GM12878 (cell line): ENCODE measurements at regions not wholly inside any gene's neighbourhood (a gene's known extent, or its start where the extent isn't known, plus 50 kb on each side); places are given as distances from the start of the nearest gene placed in this dataset.

Experiments
- CBFB ChIP-seq: IDR thresholded peaks from 2 replicates; pipeline ENCODE4 v1.6.1; 2016; ENCODE audit warnings: antibody characterized with exemption, low read depth
- EP300 ChIP-seq, 2 experiments: fragments of 150-350 bp in 1 of 2; IDR thresholded peaks; 2 replicates each; pipeline ENCODE4 v1.6.1; 2011 to 2012; ENCODE audit warnings: low read depth in 2 of 2, low read length in 2 of 2, borderline replicate concordance in 1 of 2, improper control_type of control experiment in 1 of 2, inconsistent platforms in 1 of 2; ENCODE audit not compliant: control insufficient read depth in 1 of 2
- EZH2 ChIP-seq: IDR thresholded peaks from 2 replicates; pipeline ENCODE4 v1.6.1; 2012; ENCODE audit warnings: low read depth, mild to moderate bottlenecking, control low read depth, inconsistent platforms, low read length, borderline replicate concordance; ENCODE audit not compliant: control insufficient read depth
- MEF2B ChIP-seq: fragments of 450-650 bp; IDR thresholded peaks from 2 replicates; pipeline ENCODE4 v1.6.1; 2018; ENCODE audit warnings: mild to moderate bottlenecking, moderate library complexity; ENCODE audit not compliant: partially characterized antibody, poor library complexity, severe bottlenecking
- MTA2 ChIP-seq: fragments of 450-650 bp; IDR thresholded peaks from 2 replicates; pipeline ENCODE4 v1.6.1; 2016; ENCODE audit warnings: low read depth, mild to moderate bottlenecking, moderate library complexity
- MXI1 ChIP-seq: fragments of 150-350 bp; IDR thresholded peaks from 2 replicates; pipeline ENCODE4 v1.6.1; 2011; ENCODE audit warnings: low read depth, mild to moderate bottlenecking, inconsistent platforms, low read length, improper control_type of control experiment
- POLR2AphosphoS2 ChIP-seq: IDR thresholded peaks from 2 replicates; pipeline ENCODE4 v1.6.1; 2011; ENCODE audit warnings: low read depth, mild to moderate bottlenecking, low read length, improper control_type of control experiment, moderate library complexity
- POLR2AphosphoS5 ChIP-seq: IDR thresholded peaks from 2 replicates; pipeline ENCODE4 v1.6.1; 2011; ENCODE audit warnings: mild to moderate bottlenecking, low read length, inconsistent platforms
- SMC3 ChIP-seq: IDR thresholded peaks from 2 replicates; pipeline ENCODE4 v1.6.1; 2011; ENCODE audit warnings: low read length, improper control_type of control experiment, borderline replicate concordance
- TAF1 ChIP-seq: IDR thresholded peaks from 2 replicates; pipeline ENCODE4 v1.6.1; 2011; ENCODE audit warnings: mild to moderate bottlenecking, low read depth, low read length, borderline replicate concordance
- TCF12 ChIP-seq: IDR thresholded peaks from 2 replicates; pipeline ENCODE4 v1.6.1; 2011; ENCODE audit warnings: low read depth, mild to moderate bottlenecking, low read length
- TF ChIP-seq, protein P1 (sequence below), 3 experiments: IDR thresholded peaks in 2 of 3; conservative IDR thresholded peaks in 1 of 3; 2 replicates each; pipeline ENCODE4 v1.5.1; 2011; ENCODE audit warnings: low read depth in 3 of 3, low read length in 3 of 3, mild to moderate bottlenecking in 3 of 3, control low read depth in 2 of 3, moderate library complexity in 2 of 3, inconsistent platforms in 1 of 3, mixed read lengths in 1 of 3; ENCODE audit not compliant: control insufficient read depth in 2 of 3, insufficient read depth in 1 of 3; ENCODE audit errors: extremely low read depth in 1 of 3
- TF ChIP-seq, protein P2 (sequence below): IDR thresholded peaks from 2 replicates; pipeline ENCODE4 v1.6.1; 2011; ENCODE audit warnings: low read depth, low read length, improper control_type of control experiment, borderline replicate concordance
- TF ChIP-seq, protein P3 (sequence below): fragments of 450-650 bp; IDR thresholded peaks from 2 replicates; pipeline ENCODE4 v1.6.1; 2018; ENCODE audit warnings: borderline replicate concordance, mild to moderate bottlenecking; ENCODE audit not compliant: partially characterized antibody

DNA sequence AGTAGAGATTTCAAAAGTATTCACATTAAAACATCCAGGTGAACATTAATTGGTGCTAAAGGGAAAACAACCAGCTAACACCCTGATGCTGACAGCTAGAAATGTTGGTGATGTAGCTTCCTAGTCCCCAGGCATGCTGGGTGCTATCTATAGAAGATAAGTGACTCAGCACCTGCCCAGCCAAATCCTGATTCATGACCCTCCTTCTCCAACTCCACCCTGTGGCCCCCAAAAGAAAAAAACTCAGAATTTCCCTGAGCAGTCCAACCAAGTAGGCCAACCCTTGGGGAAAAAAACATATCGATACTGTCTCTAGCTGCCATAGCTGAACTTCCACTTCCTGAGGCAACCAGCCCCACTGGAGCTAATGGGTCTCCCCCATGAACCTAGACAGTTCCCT, 197.6 kb upstream of the KLF3 start:
- TF ChIP-seq, protein P1, sequence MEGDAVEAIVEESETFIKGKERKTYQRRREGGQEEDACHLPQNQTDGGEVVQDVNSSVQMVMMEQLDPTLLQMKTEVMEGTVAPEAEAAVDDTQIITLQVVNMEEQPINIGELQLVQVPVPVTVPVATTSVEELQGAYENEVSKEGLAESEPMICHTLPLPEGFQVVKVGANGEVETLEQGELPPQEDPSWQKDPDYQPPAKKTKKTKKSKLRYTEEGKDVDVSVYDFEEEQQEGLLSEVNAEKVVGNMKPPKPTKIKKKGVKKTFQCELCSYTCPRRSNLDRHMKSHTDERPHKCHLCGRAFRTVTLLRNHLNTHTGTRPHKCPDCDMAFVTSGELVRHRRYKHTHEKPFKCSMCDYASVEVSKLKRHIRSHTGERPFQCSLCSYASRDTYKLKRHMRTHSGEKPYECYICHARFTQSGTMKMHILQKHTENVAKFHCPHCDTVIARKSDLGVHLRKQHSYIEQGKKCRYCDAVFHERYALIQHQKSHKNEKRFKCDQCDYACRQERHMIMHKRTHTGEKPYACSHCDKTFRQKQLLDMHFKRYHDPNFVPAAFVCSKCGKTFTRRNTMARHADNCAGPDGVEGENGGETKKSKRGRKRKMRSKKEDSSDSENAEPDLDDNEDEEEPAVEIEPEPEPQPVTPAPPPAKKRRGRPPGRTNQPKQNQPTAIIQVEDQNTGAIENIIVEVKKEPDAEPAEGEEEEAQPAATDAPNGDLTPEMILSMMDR (IDR thresholded peaks at IDR 0.05 in 2 of 3, conservative IDR thresholded peaks at IDR 0.05 in 1 of 3; ENCODE audit: control insufficient read depth in 2 of 3, extremely low read depth in 1 of 3, insufficient read depth in 1 of 3, low read depth in 3 of 3, low read length in 3 of 3), result no peak
- TF ChIP-seq, protein P2, sequence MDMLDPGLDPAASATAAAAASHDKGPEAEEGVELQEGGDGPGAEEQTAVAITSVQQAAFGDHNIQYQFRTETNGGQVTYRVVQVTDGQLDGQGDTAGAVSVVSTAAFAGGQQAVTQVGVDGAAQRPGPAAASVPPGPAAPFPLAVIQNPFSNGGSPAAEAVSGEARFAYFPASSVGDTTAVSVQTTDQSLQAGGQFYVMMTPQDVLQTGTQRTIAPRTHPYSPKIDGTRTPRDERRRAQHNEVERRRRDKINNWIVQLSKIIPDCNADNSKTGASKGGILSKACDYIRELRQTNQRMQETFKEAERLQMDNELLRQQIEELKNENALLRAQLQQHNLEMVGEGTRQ, result no peak
- TF ChIP-seq TCF12 (no peak), CBFB (no peak), POLR2AphosphoS2 (no peak), EP300 (IDR thresholded peaks at IDR 0.05; ENCODE audit: borderline replicate concordance in 1 of 2, control insufficient read depth in 1 of 2, low read depth in 2 of 2, low read length in 2 of 2) (no peak), POLR2AphosphoS5 (no peak), EZH2 (no peak), MEF2B (no peak), TAF1 (no peak), MTA2 (no peak), SMC3 (no peak), MXI1 (no peak)
- TF ChIP-seq, protein P3, sequence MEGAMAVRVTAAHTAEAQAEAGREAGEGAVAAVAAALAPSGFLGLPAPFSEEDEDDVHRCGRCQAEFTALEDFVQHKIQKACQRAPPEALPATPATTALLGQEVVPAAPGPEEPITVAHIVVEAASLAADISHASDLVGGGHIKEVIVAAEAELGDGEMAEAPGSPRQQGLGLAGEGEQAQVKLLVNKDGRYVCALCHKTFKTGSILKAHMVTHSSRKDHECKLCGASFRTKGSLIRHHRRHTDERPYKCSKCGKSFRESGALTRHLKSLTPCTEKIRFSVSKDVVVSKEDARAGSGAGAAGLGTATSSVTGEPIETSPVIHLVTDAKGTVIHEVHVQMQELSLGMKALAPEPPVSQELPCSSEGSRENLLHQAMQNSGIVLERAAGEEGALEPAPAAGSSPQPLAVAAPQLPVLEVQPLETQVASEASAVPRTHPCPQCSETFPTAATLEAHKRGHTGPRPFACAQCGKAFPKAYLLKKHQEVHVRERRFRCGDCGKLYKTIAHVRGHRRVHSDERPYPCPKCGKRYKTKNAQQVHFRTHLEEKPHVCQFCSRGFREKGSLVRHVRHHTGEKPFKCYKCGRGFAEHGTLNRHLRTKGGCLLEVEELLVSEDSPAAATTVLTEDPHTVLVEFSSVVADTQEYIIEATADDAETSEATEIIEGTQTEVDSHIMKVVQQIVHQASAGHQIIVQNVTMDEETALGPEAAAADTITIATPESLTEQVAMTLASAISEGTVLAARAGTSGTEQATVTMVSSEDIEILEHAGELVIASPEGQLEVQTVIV, result no peak
